K562 (cell line): ENCODE measurements at regions not wholly inside any gene's neighbourhood (a gene's known extent, or its start where the extent isn't known, plus 50 kb on each side); places are given as distances from the start of the nearest gene placed in this dataset.
A peak's percentile ranks its signal among the peaks of the same experiment; 100 is the strongest.

ENCODE experiments used
- FOSL1 ChIP-seq: fragments of 200-800 bp; sonication (Bioruptor generic); conservative IDR thresholded peaks from 2 replicates; pipeline ENCODE4 v1.6.1; 2016; ENCODE audit warnings: missing genetic modification characterization, missing compliant biosample characterization
- FUS ChIP-seq: fragments of 200-400 bp; formaldehyde crosslinking; optimal IDR thresholded peaks from 2 replicates; pipeline ENCODE3; 2017; ENCODE audit warnings: low read depth, low read length
- HDGF ChIP-seq: fragments of 450-650 bp; IDR thresholded peaks from 2 replicates; pipeline ENCODE4 v1.6.1; 2016
- HLTF ChIP-seq: fragments of 450-650 bp; IDR thresholded peaks from 2 replicates; pipeline ENCODE4 v1.6.1; 2016
- MITF ChIP-seq: IDR thresholded peaks from 2 replicates; pipeline ENCODE4 v1.6.1; 2014; ENCODE audit warnings: antibody characterized with exemption
- PATZ1 ChIP-seq: fragments of 250-450 bp; sonication (Bioruptor Pico); IDR thresholded peaks from 2 replicates; pipeline ENCODE4 v1.5.0; 2020; ENCODE audit warnings: mild to moderate bottlenecking, borderline replicate concordance
- POLR2G ChIP-seq: fragments of 200-400 bp; formaldehyde crosslinking; IDR thresholded peaks from 2 replicates; pipeline ENCODE4 v1.6.1; 2017; ENCODE audit warnings: low read depth, mild to moderate bottlenecking, antibody characterized with exemption, low read length, moderate library complexity
- SLC30A9 ChIP-seq: fragments of 250-450 bp; sonication (Bioruptor Pico); IDR thresholded peaks from 2 replicates; pipeline ENCODE4 v1.8.0; 2022; ENCODE audit warnings: mild to moderate bottlenecking, moderate library complexity
- SMARCA4 ChIP-seq: fragments of 450-650 bp; IDR thresholded peaks from 2 replicates; pipeline ENCODE4 v1.6.1; 2016
- SMC3 ChIP-seq: conservative IDR thresholded peaks from 2 replicates; pipeline ENCODE4 v1.6.1; 2011; ENCODE audit warnings: low read depth, low read length, improper control_type of control experiment; ENCODE audit not compliant: insufficient read depth
- SP1 ChIP-seq: sonication (generic); formaldehyde crosslinking; IDR thresholded peaks from 2 replicates; pipeline ENCODE4 v1.8.1; 2022; ENCODE audit warnings: mild to moderate bottlenecking, missing genetic modification reagents
- U2AF2 ChIP-seq: fragments of 200-400 bp; formaldehyde crosslinking; optimal IDR thresholded peaks from 2 replicates; pipeline ENCODE3; 2017; ENCODE audit warnings: low read depth, mild to moderate bottlenecking, low read length
- ZNF395 ChIP-seq: fragments of 200-800 bp; sonication (Bioruptor generic); IDR thresholded peaks from 2 replicates; pipeline ENCODE4 v1.6.1; 2017; ENCODE audit warnings: missing genetic modification characterization, missing compliant biosample characterization
- ZNF518B ChIP-seq: fragments of 250-450 bp; sonication (Bioruptor Pico); IDR thresholded peaks from 2 replicates; pipeline ENCODE4 v1.5.0; 2021; ENCODE audit warnings: mild to moderate bottlenecking, moderate library complexity
- ZNF655 ChIP-seq: fragments of 250-450 bp; sonication (Bioruptor Pico); IDR thresholded peaks from 2 replicates; pipeline ENCODE4 v1.5.0; 2021
- ZNF785 ChIP-seq: fragments of 250-450 bp; sonication (Bioruptor Pico); IDR thresholded peaks from 2 replicates; pipeline ENCODE4 v1.4.0; 2020; ENCODE audit warnings: mild to moderate bottlenecking

- TF ChIP-seq ZNF518B = no peak
- TF ChIP-seq FOSL1 (tag) = no peak; the same call in 1 of the 2 replicates
- TF ChIP-seq PATZ1 (CRISPR knock-in tag) = no peak
- no peak for TF ChIP-seq SMC3
- no peak for TF ChIP-seq HLTF
- peak; percentile 27; the same call in 1 of the 2 replicates for TF ChIP-seq MITF
- no peak for TF ChIP-seq SLC30A9 (CRISPR knock-in tag)
- no peak for TF ChIP-seq U2AF2
- TF ChIP-seq SP1 (CRISPR knock-in tag) = peak; percentile 86
- no peak for TF ChIP-seq HDGF
- no peak for TF ChIP-seq ZNF655 (CRISPR knock-in tag)
- no peak for TF ChIP-seq ZNF785
- peak; percentile 78 for TF ChIP-seq FUS
- peak; percentile 86 for TF ChIP-seq POLR2G
- TF ChIP-seq SMARCA4 = peak; percentile 40; the same call in 1 of the 2 replicates
- TF ChIP-seq ZNF395 = peak; percentile 98; the same call in 1 of the 2 replicates
Observed at GRCh38 chr7:131105799-131106680, 221.6 kb upstream of the MKLN1 start (continued).
